ENCODE measurements at regions not wholly inside any gene's neighbourhood (a gene's known extent, or its start where the extent isn't known, plus 50 kb on each side); places are given as distances from the start of the nearest gene placed in this dataset.

- no peak for TF ChIP-seq MAFK (conservative IDR thresholded peaks at IDR 0.05 in 1 of 2, IDR thresholded peaks at IDR 0.05 in 1 of 2; ENCODE audit: low read length in 2 of 2)
- no peak for TF ChIP-seq ZNF512 (CRISPR knock-in tag; IDR thresholded peaks at IDR 0.05)
- TF ChIP-seq EP300 (IDR thresholded peaks at IDR 0.05; ENCODE audit: low read depth in 2 of 2, low read length in 2 of 2) = no peak
- TF ChIP-seq EP300 (CRISPR knock-in tag; IDR thresholded peaks at IDR 0.05; ENCODE audit: borderline replicate concordance) = no peak
- TF ChIP-seq, protein P1, sequence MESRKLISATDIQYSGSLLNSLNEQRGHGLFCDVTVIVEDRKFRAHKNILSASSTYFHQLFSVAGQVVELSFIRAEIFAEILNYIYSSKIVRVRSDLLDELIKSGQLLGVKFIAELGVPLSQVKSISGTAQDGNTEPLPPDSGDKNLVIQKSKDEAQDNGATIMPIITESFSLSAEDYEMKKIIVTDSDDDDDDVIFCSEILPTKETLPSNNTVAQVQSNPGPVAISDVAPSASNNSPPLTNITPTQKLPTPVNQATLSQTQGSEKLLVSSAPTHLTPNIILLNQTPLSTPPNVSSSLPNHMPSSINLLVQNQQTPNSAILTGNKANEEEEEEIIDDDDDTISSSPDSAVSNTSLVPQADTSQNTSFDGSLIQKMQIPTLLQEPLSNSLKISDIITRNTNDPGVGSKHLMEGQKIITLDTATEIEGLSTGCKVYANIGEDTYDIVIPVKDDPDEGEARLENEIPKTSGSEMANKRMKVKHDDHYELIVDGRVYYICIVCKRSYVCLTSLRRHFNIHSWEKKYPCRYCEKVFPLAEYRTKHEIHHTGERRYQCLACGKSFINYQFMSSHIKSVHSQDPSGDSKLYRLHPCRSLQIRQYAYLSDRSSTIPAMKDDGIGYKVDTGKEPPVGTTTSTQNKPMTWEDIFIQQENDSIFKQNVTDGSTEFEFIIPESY (CRISPR knock-in tag; IDR thresholded peaks at IDR 0.05) = no peak
These were observed 171.4 kb upstream of the ZP4 start for GRCh38 chr1:238061967-238062613.
